Keratinocyte (primary cell): ENCODE measurements at regions not wholly inside any gene's neighbourhood (a gene's known extent, or its start where the extent isn't known, plus 50 kb on each side); places are given as distances from the start of the nearest gene placed in this dataset.

ENCODE experiments used
- DNase-seq: peaks from one replicate; pipeline ENCODE4 v3.0.0-alpha.2; 2011; ENCODE audit warnings: low read depth, missing footprints, low spot score
- FAIRE-seq: peaks from 2 replicates; lab custom pipeline; 2011; peaks lifted over from hg19 to GRCh38; lab: Jason Lieb, UNC
- H2AFZ ChIP-seq: 2 replicates; pipeline ENCODE4 v1.6.0; 2012; ENCODE audit warnings: low read length, control low read depth, inconsistent platforms; ENCODE audit not compliant: control insufficient read depth
- H3K27ac ChIP-seq: 2 replicates; pipeline ENCODE4 v1.5.1; 2011; ENCODE audit warnings: low read length; ENCODE audit not compliant: control insufficient read depth, insufficient read depth
- H3K27me3 ChIP-seq: 3 replicates; pipeline ENCODE4 v1.6.0; 2011; ENCODE audit warnings: low read length; ENCODE audit not compliant: control insufficient read depth, insufficient read depth; ENCODE audit errors: extremely low read depth
- H3K36me3 ChIP-seq, 2 experiments: 2 replicates in 1 of 2; 3 replicates in 1 of 2; pipeline ENCODE4 v1.5.1; 2011; ENCODE audit warnings: low read length in 2 of 2, mild to moderate bottlenecking in 1 of 2; ENCODE audit not compliant: control insufficient read depth in 2 of 2, insufficient read depth in 2 of 2; ENCODE audit errors: extremely low read depth in 1 of 2
- H3K4me1 ChIP-seq: 3 replicates; pipeline ENCODE4 v1.5.1; 2011; ENCODE audit warnings: low read length; ENCODE audit not compliant: control insufficient read depth, insufficient read depth; ENCODE audit errors: extremely low read depth
- H3K4me2 ChIP-seq: 3 replicates; pipeline ENCODE4 v1.6.0; 2011; ENCODE audit warnings: low read depth, low read length; ENCODE audit not compliant: control insufficient read depth, insufficient read depth; ENCODE audit errors: extremely low read depth
- H3K4me3 ChIP-seq, 3 experiments: fragments of 200-600 bp in 1 of 3; sonication (generic) in 1 of 3; 2 replicates in 2 of 3; 3 replicates in 1 of 3; pipeline ENCODE4 v1.5.1; 2011 to 2016; ENCODE audit warnings: low read length in 3 of 3, mild to moderate bottlenecking in 3 of 3, control low read depth in 2 of 3, inconsistent platforms in 1 of 3, low read depth in 1 of 3, mixed read lengths in 1 of 3, mixed run types in 1 of 3, moderate library complexity in 1 of 3; ENCODE audit not compliant: control insufficient read depth in 2 of 3, insufficient read depth in 2 of 3; ENCODE audit errors: extremely low read depth in 1 of 3
- H3K79me2 ChIP-seq: 2 replicates; pipeline ENCODE4 v1.6.0; 2012; ENCODE audit warnings: low read length; ENCODE audit not compliant: control insufficient read depth, insufficient read depth
- H3K9ac ChIP-seq: 3 replicates; pipeline ENCODE4 v1.6.0; 2011; ENCODE audit warnings: low read length; ENCODE audit not compliant: control insufficient read depth, insufficient read depth; ENCODE audit errors: extremely low read depth
- H3K9me1 ChIP-seq: 3 replicates; pipeline ENCODE4 v1.6.0; 2011; ENCODE audit warnings: low read length; ENCODE audit not compliant: control insufficient read depth, insufficient read depth; ENCODE audit errors: extremely low read depth
- H3K9me3 ChIP-seq: 2 replicates; pipeline ENCODE4 v1.5.1; 2012; ENCODE audit warnings: low read depth, low read length; ENCODE audit not compliant: control insufficient read depth
- H4K20me1 ChIP-seq: 3 replicates; pipeline ENCODE4 v1.6.0; 2011; ENCODE audit warnings: low read length; ENCODE audit not compliant: control insufficient read depth, insufficient read depth; ENCODE audit errors: extremely low read depth
- CTCF ChIP-seq, 3 experiments: IDR thresholded peaks in 1 of 3; conservative IDR thresholded peaks in 1 of 3; optimal IDR thresholded peaks in 1 of 3; 2 replicates in 2 of 3; 3 replicates in 1 of 3; pipeline versions ENCODE3 to v1.5.1; 2011; ENCODE audit warnings: low read length in 3 of 3, mild to moderate bottlenecking in 3 of 3, moderate library complexity in 2 of 3, control low read depth in 1 of 3, inconsistent platforms in 1 of 3; ENCODE audit not compliant: insufficient read depth in 2 of 3; ENCODE audit errors: extremely low read depth in 1 of 3
- EZH2 ChIP-seq: IDR thresholded peaks from one replicate; pipeline ENCODE4 v1.6.1; 2012; ENCODE audit warnings: inconsistent platforms, mild to moderate bottlenecking, low read length, moderate library complexity
- dilution Hi-C: fragments of 300-500 bp; cut with MboI; formaldehyde crosslinking; loops from one replicate; pipeline ENCODE4 v1.7.0; 2020; ENCODE audit warnings: low sequenced_read_pairs; ENCODE audit not compliant: extremely low pct_ligation_motif_present

DNA sequence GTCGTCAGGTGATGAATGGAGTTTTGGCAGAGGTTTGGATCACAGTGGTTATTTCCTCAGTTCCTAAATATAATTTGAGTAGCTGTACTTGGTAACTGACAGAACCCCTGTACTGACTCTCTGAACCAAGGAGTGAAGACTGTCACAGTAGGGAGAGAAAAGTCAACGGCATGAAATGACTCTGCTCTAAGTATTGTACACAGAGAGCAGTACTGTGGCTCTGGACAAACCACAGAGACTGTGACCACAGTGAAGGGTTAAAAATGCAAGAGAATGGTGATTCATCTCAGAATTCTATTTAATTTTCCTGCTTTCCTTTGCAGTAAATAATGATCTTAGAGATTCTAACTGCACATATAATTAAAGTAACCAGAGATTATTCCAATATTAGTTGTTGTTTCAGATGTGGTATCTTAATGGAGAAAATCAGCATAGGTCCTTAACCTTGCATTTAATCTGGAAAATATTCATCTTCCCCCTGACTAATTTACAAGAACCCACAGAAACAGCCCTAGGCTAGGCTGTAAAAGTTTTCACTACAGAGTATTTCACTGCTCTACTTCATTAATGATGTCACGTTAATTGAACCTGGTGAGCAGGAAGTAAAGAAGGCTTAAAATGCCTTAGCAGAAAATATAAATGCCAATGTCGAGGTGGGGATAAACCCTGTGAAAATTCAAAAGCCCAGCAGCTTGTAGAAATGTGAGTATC lies 221.9 kb downstream of the LIG4 start:
- no peak overlapping the region for H2AFZ ChIP-seq
- H3K9ac ChIP-seq: no peak overlapping the region
- no peaks in the 10 kb centered on the region for H3K36me3 ChIP-seq
- H3K79me2 ChIP-seq: no peaks in the 10 kb centered on the region
- no peak overlapping the region for H3K4me3 ChIP-seq
- no peak overlapping the region for H3K4me2 ChIP-seq
- dilution Hi-C loops: no loop called here
- no peak for DNase-seq
- no peaks in the 10 kb centered on the region for H3K9me3 ChIP-seq
- H3K27ac ChIP-seq: no peak overlapping the region
- no peaks in the 10 kb centered on the region for H3K27me3 ChIP-seq
- no peak for FAIRE-seq
- no peaks in the 10 kb centered on the region for H3K4me1 ChIP-seq
- TF ChIP-seq CTCF (optimal IDR thresholded peaks at IDR 0.05 in 1 of 3, IDR thresholded peaks at IDR 0.05 in 1 of 3, conservative IDR thresholded peaks at IDR 0.05 in 1 of 3; ENCODE audit: extremely low read depth in 1 of 3, insufficient read depth in 2 of 3, low read length in 3 of 3) (no peak), EZH2 (no peak)
- H4K20me1 ChIP-seq: no peaks in the 10 kb centered on the region
- no peaks in the 10 kb centered on the region for H3K9me1 ChIP-seq

GRCh38 chr13:107992542-107992941 lies 222.8 kb downstream of the LIG4 start:
- Histone ChIP-seq H4K20me1 (no peaks in the 10 kb centered on the region), H2AFZ (no peak overlapping the region), H3K79me2 (no peaks in the 10 kb centered on the region), H3K4me2 (no peak overlapping the region), H3K9me1 (no peaks in the 10 kb centered on the region), H3K9me3 (no peaks in the 10 kb centered on the region), H3K4me1 (no peaks in the 10 kb centered on the region), H3K27ac (no peak overlapping the region), H3K4me3 (no peak overlapping the region), H3K27me3 (no peaks in the 10 kb centered on the region), H3K9ac (no peak overlapping the region), H3K36me3 (no peaks in the 10 kb centered on the region)
- TF ChIP-seq CTCF (optimal IDR thresholded peaks at IDR 0.05 in 1 of 3, IDR thresholded peaks at IDR 0.05 in 1 of 3, conservative IDR thresholded peaks at IDR 0.05 in 1 of 3; ENCODE audit: extremely low read depth in 1 of 3, insufficient read depth in 2 of 3, low read length in 3 of 3) (no peak), EZH2 (no peak)
- dilution Hi-C loops: no loop called here
- FAIRE-seq (no peak), DNase-seq (no peak)
